ENCODE measurements at regions not wholly inside any gene's neighbourhood (a gene's known extent, or its start where the extent isn't known, plus 50 kb on each side); places are given as distances from the start of the nearest gene placed in this dataset.

- H3K4me1 Mint-ChIP-seq (ENCODE audit: low read depth, unreplicated experiment), result no peaks in the 10 kb centered on the region
- peaks cover 10% of the 10 kb centered on the region for H3K9me3 Mint-ChIP-seq (ENCODE audit: unreplicated experiment)
- DNase-seq, result no peak
- H3K27ac Mint-ChIP-seq (ENCODE audit: unreplicated experiment), result no peak overlapping the region
- no peaks in the 10 kb centered on the region for H3K36me3 Mint-ChIP-seq (ENCODE audit: unreplicated experiment)
- TF ChIP-seq CTCF (IDR thresholded peaks at IDR 0.05; ENCODE audit: partially characterized antibody, unreplicated experiment), result no peak
- H3K27me3 Mint-ChIP-seq (ENCODE audit: unreplicated experiment), result no peaks in the 10 kb centered on the region
- H3K4me3 Mint-ChIP-seq (ENCODE audit: unreplicated experiment), result no peak overlapping the region
Measured at GRCh38 chr4:171759274-171759673, 53.9 kb upstream of the GALNTL6 start.

GRCh38 chr4:171751538-171751937, 61.7 kb upstream of the GALNTL6 start:
- Mint-ChIP-seq H3K27ac (ENCODE audit: unreplicated experiment) (no peak overlapping the region), H3K27me3 (ENCODE audit: unreplicated experiment) (no peaks in the 10 kb centered on the region), H3K9me3 (ENCODE audit: unreplicated experiment) (no peaks in the 10 kb centered on the region), H3K4me1 (ENCODE audit: low read depth, unreplicated experiment) (peaks cover 9% of the 10 kb centered on the region), H3K4me3 (ENCODE audit: unreplicated experiment) (no peak overlapping the region), H3K36me3 (ENCODE audit: unreplicated experiment) (no peaks in the 10 kb centered on the region)
- no peak for DNase-seq
- no peak for TF ChIP-seq CTCF (IDR thresholded peaks at IDR 0.05; ENCODE audit: partially characterized antibody, unreplicated experiment)

- H3K9me3 Mint-ChIP-seq (ENCODE audit: unreplicated experiment), result no peaks in the 10 kb centered on the region
- no peak for DNase-seq
- H3K36me3 Mint-ChIP-seq (ENCODE audit: unreplicated experiment), result no peaks in the 10 kb centered on the region
Measured at GRCh38 chr4:171746418-171746817, 66.8 kb upstream of the GALNTL6 start.

GRCh38 chr4:171742436-171742835, 70.8 kb upstream of the GALNTL6 start:
- no peak for TF ChIP-seq CTCF (IDR thresholded peaks at IDR 0.05; ENCODE audit: partially characterized antibody, unreplicated experiment)
- no peak for DNase-seq
- Mint-ChIP-seq H3K4me3 (ENCODE audit: unreplicated experiment) (no peak overlapping the region), H3K9me3 (ENCODE audit: unreplicated experiment) (no peaks in the 10 kb centered on the region), H3K4me1 (ENCODE audit: low read depth, unreplicated experiment) (no peaks in the 10 kb centered on the region), H3K27ac (ENCODE audit: unreplicated experiment) (no peak overlapping the region), H3K36me3 (ENCODE audit: unreplicated experiment) (no peaks in the 10 kb centered on the region), H3K27me3 (ENCODE audit: unreplicated experiment) (no peaks in the 10 kb centered on the region)

More at GRCh38 chr4:171746418-171746817, 66.8 kb upstream of the GALNTL6 start:
- TF ChIP-seq CTCF (IDR thresholded peaks at IDR 0.05; ENCODE audit: partially characterized antibody, unreplicated experiment), result no peak
- H3K27ac Mint-ChIP-seq (ENCODE audit: unreplicated experiment), result no peak overlapping the region
- no peak overlapping the region for H3K4me3 Mint-ChIP-seq (ENCODE audit: unreplicated experiment)
- H3K4me1 Mint-ChIP-seq (ENCODE audit: low read depth, unreplicated experiment), result peaks cover 9% of the 10 kb centered on the region
- no peaks in the 10 kb centered on the region for H3K27me3 Mint-ChIP-seq (ENCODE audit: unreplicated experiment)

- Mint-ChIP-seq H3K4me3 (ENCODE audit: unreplicated experiment) (no peak overlapping the region), H3K27me3 (ENCODE audit: unreplicated experiment) (no peaks in the 10 kb centered on the region), H3K4me1 (ENCODE audit: low read depth, unreplicated experiment) (no peaks in the 10 kb centered on the region), H3K36me3 (ENCODE audit: unreplicated experiment) (peaks cover 15% of the 10 kb centered on the region), H3K9me3 (ENCODE audit: unreplicated experiment) (peaks cover 1% of the 10 kb centered on the region), H3K27ac (ENCODE audit: unreplicated experiment) (no peak overlapping the region)
- no peak for TF ChIP-seq CTCF (IDR thresholded peaks at IDR 0.05; ENCODE audit: partially characterized antibody, unreplicated experiment)
- no peak for DNase-seq
Measured at GRCh38 chr4:171727185-171727584, 86.0 kb upstream of the GALNTL6 start.
